ENCODE measurements at regions not wholly inside any gene's neighbourhood (a gene's known extent, or its start where the extent isn't known, plus 50 kb on each side); places are given as distances from the start of the nearest gene placed in this dataset.

DNA sequence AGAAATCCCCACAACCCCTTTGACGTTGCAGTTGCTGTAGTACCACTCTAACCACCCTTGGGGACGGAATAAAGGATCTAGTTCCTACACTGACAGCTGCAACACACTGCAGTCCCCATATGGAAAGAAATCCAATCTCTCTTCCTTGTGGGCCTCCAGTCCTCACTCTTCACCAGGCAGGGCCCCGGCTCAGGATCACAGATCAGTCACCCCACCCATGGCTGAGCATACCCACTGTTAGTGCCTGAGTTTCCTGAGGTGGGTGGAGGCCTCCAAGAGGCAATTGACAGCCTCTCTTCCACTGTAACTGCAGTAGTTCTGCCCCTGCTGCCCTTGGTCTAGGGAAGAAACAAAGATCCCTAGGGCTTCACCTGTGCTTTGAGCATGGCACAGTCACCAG is 670.0 kb upstream of the CDH2 start:
- no peak for DNase-seq
- TF ChIP-seq POLR2A (IDR thresholded peaks at IDR 0.05; ENCODE audit: low read length), result no peak

DNA sequence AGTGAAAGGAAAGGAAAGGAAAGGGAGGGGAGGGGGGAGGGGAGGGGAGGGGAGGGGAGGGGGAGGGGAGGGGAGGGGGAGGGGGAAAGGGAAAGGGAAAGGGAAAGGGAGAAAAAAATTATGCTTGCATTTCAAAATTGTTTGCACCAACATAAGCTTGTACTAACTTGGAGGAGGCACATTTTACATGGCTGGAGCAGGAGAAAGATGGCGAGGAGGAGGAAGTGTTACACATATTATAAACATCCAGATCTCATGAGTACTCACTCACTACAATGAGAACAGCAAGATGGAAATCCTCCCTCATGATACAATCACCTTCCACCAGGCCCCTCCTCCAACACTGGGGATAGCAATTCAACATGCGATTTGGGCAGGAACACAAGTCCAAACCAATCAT is 660.2 kb upstream of the CDH2 start:
- DNase-seq, result no peak
- TF ChIP-seq POLR2A (IDR thresholded peaks at IDR 0.05; ENCODE audit: low read length) (no peak), GATA1 (IDR thresholded peaks at IDR 0.05; ENCODE audit: low read depth, low read length) (no peak)

DNA sequence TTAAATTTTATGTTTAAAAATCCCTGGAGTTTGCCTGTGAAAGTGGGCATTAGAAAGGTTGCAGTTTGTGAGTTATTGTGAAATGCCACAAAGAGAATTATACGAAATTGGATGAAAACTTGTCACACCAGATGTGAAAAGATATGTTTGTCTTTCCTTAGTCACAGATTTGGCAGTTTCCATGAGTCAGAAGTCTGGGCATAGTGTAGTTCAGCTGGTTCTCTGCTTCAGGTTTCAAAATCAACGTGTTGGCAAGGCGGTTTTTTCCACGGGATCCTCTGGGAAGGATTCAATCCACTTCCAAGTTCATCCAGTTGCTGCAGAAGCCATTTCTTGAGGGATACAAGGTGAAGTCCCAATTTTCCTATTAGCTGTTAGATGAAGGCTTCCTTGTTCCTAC is 658.0 kb upstream of the CDH2 start:
- no peak for DNase-seq
- TF ChIP-seq GATA1 (IDR thresholded peaks at IDR 0.05; ENCODE audit: low read depth, low read length), result no peak

DNA sequence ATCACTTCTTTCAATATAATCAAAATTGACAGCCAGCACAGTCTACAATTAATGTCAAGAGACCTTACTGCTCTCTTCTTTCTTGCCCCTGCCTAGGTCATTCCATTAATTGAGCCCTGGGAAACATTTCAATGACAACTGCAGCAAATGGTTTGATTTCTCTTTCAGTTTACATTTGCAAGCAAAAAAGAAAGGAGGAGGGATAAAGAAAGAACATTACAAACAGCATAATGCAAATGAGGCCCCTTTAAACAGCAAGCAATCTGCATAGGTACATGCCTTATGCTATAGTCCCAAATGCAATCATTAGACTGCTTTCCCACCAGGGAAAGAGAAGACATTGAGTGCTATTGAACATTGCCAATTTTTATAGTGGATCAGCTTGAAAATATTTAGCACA is 655.0 kb upstream of the CDH2 start:
- no peak for DNase-seq
- TF ChIP-seq GATA1 (IDR thresholded peaks at IDR 0.05; ENCODE audit: low read depth, low read length), result no peak
- TF ChIP-seq POLR2A (IDR thresholded peaks at IDR 0.05; ENCODE audit: low read length), result no peak

DNA sequence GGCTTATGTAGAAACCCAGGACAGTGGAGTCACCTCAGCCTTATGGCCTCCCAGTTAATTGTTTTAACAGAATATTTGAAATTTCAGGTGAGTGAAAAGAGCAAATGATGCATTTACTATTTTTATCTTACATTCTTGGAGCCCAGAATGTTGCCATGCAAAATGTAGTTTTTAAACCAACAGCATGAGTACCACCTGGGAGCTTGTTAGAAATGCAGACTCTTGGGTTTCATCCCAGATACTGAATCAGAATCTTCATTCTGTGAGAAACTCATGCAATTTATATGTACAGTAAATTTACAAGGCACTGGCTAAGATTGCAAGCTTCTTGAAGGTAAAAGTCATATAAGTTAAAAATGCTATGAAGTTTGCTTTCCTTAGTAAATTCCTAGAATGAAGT is 654.5 kb upstream of the CDH2 start:
- TF ChIP-seq GATA1 (IDR thresholded peaks at IDR 0.05; ENCODE audit: low read depth, low read length) (no peak), POLR2A (IDR thresholded peaks at IDR 0.05; ENCODE audit: low read length) (no peak)
- DNase-seq, result no peak

DNA sequence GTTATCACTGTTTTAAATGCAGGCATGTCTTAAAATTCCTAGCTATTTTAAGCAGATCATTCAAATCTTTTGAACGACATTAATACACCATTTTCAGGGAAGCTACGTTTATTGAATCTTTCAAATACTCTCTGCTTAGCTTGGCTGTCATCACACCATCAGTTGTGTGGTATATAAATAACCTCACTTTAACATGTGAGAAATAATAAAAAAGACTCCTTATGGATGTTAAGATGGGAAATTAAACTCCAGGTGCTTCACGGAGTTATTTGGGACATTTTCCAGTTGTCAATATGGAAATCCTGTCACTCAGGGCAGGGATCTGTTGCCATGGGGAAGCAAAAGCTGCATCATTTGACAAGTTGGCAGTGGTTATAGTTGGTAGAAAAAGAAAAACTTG is 649.2 kb upstream of the CDH2 start:
- TF ChIP-seq GATA1 (IDR thresholded peaks at IDR 0.05; ENCODE audit: low read depth, low read length), result no peak
- no peak for TF ChIP-seq POLR2A (IDR thresholded peaks at IDR 0.05; ENCODE audit: low read length)
- no peak for DNase-seq

DNA sequence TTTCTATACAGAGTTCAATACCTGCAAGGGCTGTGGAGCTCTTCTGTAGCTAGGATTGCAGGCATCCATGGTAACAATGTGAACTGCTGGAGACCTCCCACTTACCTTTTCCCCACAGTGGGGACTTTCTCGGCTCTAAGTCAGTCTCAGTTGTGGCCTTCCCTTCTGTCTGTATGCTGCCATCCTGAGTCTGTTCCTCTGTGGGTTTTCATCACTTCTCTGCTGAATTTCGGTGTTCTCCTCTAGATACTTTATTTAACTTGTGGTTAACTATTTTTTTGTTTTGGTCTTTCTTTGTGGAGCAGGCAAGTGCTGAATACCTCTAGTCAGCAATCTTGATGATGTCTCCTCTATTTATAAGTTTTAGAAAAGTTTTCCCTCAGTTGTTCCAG is 647.2 kb upstream of the CDH2 start:
- TF ChIP-seq POLR2A (IDR thresholded peaks at IDR 0.05; ENCODE audit: low read length), result no peak
- no peak for TF ChIP-seq GATA1 (IDR thresholded peaks at IDR 0.05; ENCODE audit: low read depth, low read length)

DNA sequence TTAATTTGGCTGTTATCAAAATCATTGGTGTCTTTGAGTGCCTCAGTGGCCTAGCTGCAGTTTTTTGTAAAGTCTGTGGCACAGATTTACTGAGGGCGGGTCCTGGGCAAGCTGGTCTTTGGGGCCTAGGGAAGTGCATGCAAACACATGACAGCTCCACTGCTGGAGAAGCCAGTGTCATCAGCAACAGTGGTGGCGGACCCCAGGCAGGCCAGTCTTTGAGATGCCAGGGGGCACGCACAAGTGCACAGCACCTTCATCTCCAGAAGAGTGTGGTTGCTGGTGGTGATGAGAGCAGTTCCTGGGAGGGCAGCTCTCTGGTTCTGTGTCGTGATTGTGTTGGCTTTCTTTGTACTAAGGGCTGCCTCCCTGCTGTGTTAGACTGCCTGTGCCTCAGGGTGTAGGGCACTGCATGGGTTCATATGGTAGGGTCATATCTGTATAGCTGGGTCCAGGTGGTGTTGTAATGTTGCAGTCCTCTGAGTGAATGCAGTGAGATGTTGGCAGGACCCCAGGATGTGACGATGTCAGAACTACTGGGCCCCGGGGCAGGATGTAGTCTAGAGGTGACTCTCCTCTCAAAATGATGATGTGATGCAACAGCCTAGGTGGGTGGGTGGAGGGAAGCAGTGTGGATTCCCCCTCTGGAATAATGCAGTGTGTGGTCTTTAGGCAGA is 646.7 kb upstream of the CDH2 start:
- no peak for TF ChIP-seq POLR2A (IDR thresholded peaks at IDR 0.05; ENCODE audit: low read length)
- no peak for TF ChIP-seq GATA1 (IDR thresholded peaks at IDR 0.05; ENCODE audit: low read depth, low read length)
- no peak for DNase-seq

More for the DNA sequence above, 647.2 kb upstream of the CDH2 start:
- DNase-seq, result no peak

DNA sequence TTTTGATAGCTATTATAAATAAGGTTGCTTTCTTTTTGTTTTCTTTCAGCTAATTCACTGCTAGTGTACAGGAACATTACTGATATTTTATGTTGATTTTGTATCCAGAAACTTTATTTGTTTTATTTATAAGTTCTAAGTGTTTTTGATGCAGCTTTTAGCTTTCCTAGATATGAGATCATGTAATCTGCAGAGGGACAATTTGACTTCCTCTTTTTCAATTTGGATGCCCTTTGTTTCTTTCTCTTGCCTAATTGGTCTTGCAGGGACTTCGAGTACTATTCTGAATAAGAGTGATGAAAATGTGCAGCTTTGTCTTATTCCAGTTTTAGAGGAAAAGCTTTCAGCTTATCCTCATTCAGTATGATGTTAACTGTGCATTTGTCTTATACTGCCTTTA is 643.4 kb upstream of the CDH2 start:
- no peak for DNase-seq
- TF ChIP-seq POLR2A (IDR thresholded peaks at IDR 0.05; ENCODE audit: low read length) (no peak), GATA1 (IDR thresholded peaks at IDR 0.05; ENCODE audit: low read depth, low read length) (no peak)

DNA sequence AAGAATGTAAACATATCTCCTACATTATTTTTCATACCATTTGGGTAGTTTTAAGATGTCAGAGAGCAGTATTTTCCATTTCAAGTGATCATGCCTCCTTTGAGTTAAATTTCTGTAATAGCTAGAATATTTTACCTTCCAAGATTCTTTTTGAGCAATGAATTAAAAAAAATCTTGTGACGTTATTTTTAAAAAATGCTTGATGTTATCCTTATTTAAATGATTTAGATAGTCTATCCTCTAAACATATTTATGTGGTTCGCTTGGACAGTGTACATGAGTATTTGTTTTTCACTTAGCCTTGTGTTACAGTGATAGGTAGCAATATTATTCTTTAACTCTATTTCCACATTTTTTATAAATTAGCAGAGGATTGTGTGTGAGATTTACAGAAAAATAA is 639.2 kb upstream of the CDH2 start:
- TF ChIP-seq GATA1 (IDR thresholded peaks at IDR 0.05; ENCODE audit: low read depth, low read length), result no peak
- TF ChIP-seq POLR2A (IDR thresholded peaks at IDR 0.05; ENCODE audit: low read length), result no peak
- no peak for DNase-seq

DNA sequence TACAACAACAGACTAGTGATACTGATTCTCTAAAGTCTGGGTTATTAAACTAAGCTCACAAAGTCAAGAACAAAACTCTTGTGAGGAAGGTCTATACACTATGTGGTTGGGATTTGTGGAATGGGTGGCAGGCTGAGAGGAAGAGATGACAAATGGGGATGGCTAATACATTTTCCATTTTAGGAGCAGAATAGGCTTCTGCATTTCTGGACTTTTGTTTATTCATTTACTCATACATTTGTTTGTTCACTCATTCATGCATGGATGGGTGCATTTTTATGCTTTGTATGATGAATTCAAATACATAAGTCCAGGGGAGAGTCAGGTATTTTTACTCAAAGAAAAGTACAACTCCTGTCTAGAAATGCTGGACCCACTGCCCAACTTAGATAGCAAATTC is 637.4 kb upstream of the CDH2 start:
- TF ChIP-seq POLR2A (IDR thresholded peaks at IDR 0.05; ENCODE audit: low read length) (no peak), GATA1 (IDR thresholded peaks at IDR 0.05; ENCODE audit: low read depth, low read length) (no peak)
- DNase-seq, result no peak

DNA sequence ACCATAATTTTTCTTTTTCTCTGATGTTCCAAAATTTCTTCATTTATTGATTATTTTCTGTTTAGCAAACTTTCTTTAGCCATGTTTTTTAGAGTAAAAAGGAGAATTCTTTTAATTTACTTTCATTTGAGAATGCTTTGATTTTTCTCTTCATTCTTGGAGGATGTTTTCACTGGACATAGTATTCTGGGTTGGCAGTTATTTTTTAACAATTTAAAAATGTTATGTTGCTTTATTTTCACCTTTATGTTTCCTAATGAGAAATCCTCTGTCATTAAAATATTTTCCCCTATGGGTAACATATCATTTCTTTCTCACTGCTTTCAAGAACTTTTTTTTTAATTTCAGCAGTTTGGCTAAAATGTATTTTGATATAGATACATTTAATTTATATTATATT is 631.4 kb upstream of the CDH2 start:
- TF ChIP-seq GATA1 (IDR thresholded peaks at IDR 0.05; ENCODE audit: low read depth, low read length), result no peak
- TF ChIP-seq POLR2A (IDR thresholded peaks at IDR 0.05; ENCODE audit: low read length), result no peak

DNA sequence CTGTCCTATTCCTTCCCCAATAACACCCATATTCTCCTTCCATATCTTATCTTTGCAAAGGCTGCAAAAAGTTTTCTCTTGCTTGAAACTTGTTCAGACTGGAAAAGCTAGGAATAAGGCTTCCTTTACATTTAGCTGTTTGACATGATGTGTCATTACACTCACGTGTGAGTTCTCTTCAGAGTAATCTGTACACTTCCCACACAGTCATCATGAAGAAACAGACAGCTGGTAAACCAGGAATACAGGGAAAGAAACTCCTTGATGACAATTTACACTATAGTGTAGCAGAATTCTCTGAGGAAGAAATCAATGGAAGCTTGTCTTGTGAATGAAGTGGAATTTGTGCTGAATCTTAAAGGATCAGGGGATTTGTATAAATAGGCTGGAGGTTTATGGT is 628.6 kb upstream of the CDH2 start:
- TF ChIP-seq POLR2A (IDR thresholded peaks at IDR 0.05; ENCODE audit: low read length), result no peak
- TF ChIP-seq GATA1 (IDR thresholded peaks at IDR 0.05; ENCODE audit: low read depth, low read length), result no peak
- DNase-seq, result no peak

More for the DNA sequence above, 631.4 kb upstream of the CDH2 start:
- DNase-seq, result no peak

DNA sequence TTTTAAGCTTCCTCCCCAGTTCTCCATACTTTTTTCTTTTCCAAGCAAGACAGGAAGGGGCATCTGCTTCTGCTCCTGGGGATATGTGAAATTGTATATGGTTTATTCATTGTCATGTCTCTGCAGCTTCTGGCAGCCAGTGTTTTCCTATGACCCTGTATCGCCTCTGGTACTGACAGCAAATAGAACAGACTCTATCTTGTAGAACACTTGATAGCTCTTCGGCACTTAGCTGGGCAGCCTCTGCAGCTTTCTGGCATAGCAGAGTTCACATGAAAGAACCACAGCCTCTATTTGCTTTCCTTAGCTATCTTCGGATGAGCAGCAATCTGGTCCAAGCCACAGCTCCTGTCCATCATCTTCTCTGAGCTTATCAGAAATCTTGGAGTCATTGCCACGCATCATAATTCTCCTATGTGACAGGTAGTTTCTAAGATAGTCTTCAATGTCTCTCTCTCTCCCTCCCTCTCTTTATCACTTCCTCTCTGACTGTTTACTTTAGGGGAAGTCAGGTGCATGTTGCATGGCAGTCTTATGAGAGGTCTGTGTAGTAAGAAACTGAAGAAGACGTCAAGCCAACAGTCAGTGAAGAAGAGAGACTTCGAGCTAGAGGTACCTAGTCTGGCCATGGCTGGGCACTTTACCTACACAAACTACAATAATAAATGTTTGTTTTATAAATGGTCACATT is 627.7 kb upstream of the CDH2 start:
- DNase-seq, result no peak
- TF ChIP-seq POLR2A (IDR thresholded peaks at IDR 0.05; ENCODE audit: low read length) (no peak), GATA1 (IDR thresholded peaks at IDR 0.05; ENCODE audit: low read depth, low read length) (no peak)

DNA sequence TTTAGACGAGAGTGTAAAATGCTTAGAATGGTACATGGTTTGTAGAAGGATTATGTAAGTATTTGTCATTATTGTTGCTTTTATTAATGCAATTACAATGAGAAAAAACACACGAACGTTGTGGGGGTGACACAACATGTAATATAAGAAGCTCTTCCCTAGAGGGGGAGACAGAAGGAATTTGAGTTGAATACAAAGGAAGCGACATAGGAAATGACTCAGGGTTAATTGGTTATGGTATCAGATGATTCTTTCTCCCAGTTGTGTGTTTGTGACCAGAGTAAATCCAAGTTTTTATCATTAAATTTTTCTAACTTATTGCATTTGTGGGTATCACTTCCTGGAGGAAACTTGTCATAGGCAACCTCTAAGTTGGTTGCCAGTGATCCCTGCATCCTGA is 625.6 kb upstream of the CDH2 start:
- no peak for DNase-seq
- TF ChIP-seq POLR2A (IDR thresholded peaks at IDR 0.05; ENCODE audit: low read length) (no peak), GATA1 (IDR thresholded peaks at IDR 0.05; ENCODE audit: low read depth, low read length) (no peak)

All from erythroblast (primary cell).